ENCODE measurements at regions not wholly inside any gene's neighbourhood (a gene's known extent, or its start where the extent isn't known, plus 50 kb on each side); places are given as distances from the start of the nearest gene placed in this dataset.

DNA sequence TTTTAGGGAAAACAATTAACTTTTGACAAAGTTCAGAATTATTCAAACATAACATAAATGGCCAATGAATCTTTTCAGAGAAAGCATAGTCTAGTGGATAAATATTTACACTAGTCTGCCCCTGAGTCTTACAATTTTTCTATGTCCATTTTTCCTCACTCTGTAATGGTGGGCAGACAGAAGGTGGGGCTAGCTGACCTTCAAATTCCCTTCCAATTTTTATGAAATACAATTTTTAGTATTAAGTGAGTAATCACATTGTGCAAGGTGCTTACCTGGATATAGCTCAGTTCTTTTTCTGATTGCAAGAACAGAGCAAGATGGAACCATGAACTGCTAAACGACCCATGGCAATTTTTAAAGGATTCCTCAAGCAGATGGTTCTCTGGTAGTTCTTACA lies 441.7 kb upstream of the NR2F2 start:
- no peaks in the 10 kb centered on the region for H3K79me2 ChIP-seq (ENCODE audit: control insufficient read depth, insufficient read depth, low read length)
- no peaks in the 10 kb centered on the region for H3K27me3 ChIP-seq (ENCODE audit: control insufficient read depth, extremely low read depth, insufficient read depth, low read length)
- FAIRE-seq (no peak), DNase-seq (ENCODE audit: low read depth, low spot score) (no peak)
- dilution Hi-C loops (cut with MboI; ENCODE audit: extremely low pct_ligation_motif_present, low sequenced_read_pairs), result no loop called here
- H3K4me2 ChIP-seq (ENCODE audit: control insufficient read depth, extremely low read depth, insufficient read depth, low read depth, low read length), result no peak overlapping the region
- H3K4me3 ChIP-seq (ENCODE audit: control insufficient read depth in 2 of 3, extremely low read depth in 1 of 3, insufficient read depth in 2 of 3, low read depth in 1 of 3, low read length in 3 of 3), result no peak overlapping the region
- no peak overlapping the region for H3K9ac ChIP-seq (ENCODE audit: control insufficient read depth, extremely low read depth, insufficient read depth, low read length)
- no peak overlapping the region for H2AFZ ChIP-seq (ENCODE audit: control insufficient read depth, low read length)
- H3K9me3 ChIP-seq (ENCODE audit: control insufficient read depth, low read depth, low read length), result no peaks in the 10 kb centered on the region
- H3K4me1 ChIP-seq (ENCODE audit: control insufficient read depth, extremely low read depth, insufficient read depth, low read length), result no peaks in the 10 kb centered on the region
- no peaks in the 10 kb centered on the region for H3K36me3 ChIP-seq (ENCODE audit: control insufficient read depth in 2 of 2, extremely low read depth in 1 of 2, insufficient read depth in 2 of 2, low read length in 2 of 2)
- no peaks in the 10 kb centered on the region for H4K20me1 ChIP-seq (ENCODE audit: control insufficient read depth, extremely low read depth, insufficient read depth, low read length)
- H3K9me1 ChIP-seq (ENCODE audit: control insufficient read depth, extremely low read depth, insufficient read depth, low read length), result no peaks in the 10 kb centered on the region
- TF ChIP-seq, protein P1, sequence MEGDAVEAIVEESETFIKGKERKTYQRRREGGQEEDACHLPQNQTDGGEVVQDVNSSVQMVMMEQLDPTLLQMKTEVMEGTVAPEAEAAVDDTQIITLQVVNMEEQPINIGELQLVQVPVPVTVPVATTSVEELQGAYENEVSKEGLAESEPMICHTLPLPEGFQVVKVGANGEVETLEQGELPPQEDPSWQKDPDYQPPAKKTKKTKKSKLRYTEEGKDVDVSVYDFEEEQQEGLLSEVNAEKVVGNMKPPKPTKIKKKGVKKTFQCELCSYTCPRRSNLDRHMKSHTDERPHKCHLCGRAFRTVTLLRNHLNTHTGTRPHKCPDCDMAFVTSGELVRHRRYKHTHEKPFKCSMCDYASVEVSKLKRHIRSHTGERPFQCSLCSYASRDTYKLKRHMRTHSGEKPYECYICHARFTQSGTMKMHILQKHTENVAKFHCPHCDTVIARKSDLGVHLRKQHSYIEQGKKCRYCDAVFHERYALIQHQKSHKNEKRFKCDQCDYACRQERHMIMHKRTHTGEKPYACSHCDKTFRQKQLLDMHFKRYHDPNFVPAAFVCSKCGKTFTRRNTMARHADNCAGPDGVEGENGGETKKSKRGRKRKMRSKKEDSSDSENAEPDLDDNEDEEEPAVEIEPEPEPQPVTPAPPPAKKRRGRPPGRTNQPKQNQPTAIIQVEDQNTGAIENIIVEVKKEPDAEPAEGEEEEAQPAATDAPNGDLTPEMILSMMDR (optimal IDR thresholded peaks at IDR 0.05 in 1 of 3, IDR thresholded peaks at IDR 0.05 in 1 of 3, conservative IDR thresholded peaks at IDR 0.05 in 1 of 3; ENCODE audit: extremely low read depth in 1 of 3, insufficient read depth in 2 of 3, low read length in 3 of 3), result no peak
- TF ChIP-seq EZH2 (IDR thresholded peaks at IDR 0.05; ENCODE audit: low read length), result no peak
- H3K27ac ChIP-seq (ENCODE audit: control insufficient read depth, insufficient read depth, low read length), result no peak overlapping the region

DNA sequence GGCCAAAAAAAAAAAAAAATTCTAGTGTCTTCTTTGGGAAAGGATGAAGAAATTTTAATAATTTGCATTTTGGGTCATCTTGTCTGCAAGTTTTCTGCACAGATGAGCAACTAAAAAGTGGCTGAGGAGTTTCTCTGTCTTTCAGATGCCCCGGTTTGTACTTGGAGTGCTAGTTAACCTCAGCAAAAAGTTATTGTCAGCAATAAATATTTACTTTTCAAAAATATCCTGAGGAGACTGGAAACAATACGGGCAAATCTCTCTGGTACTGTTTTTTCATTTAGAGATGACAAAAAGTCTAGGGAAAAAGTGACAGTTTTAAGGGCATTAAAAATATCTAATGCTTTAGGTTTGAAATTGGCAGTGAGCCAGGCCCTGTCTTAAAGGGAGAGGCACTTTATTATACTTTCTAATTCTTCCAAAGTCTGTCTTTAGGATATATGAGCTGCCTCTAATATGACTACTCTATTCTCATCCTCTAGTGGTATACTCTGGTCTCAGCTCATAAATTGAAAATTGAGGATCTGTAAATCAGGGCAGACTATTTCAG lies 436.0 kb upstream of the NR2F2 start:
- H3K27me3 ChIP-seq (ENCODE audit: control insufficient read depth, extremely low read depth, insufficient read depth, low read length), result no peaks in the 10 kb centered on the region
- dilution Hi-C loops (cut with MboI; ENCODE audit: extremely low pct_ligation_motif_present, low sequenced_read_pairs), result no loop called here
- H3K27ac ChIP-seq (ENCODE audit: control insufficient read depth, insufficient read depth, low read length), result no peak overlapping the region
- TF ChIP-seq EZH2 (IDR thresholded peaks at IDR 0.05; ENCODE audit: low read length), result no peak
- TF ChIP-seq, protein P1 (optimal IDR thresholded peaks at IDR 0.05 in 1 of 3, IDR thresholded peaks at IDR 0.05 in 1 of 3, conservative IDR thresholded peaks at IDR 0.05 in 1 of 3; ENCODE audit: extremely low read depth in 1 of 3, insufficient read depth in 2 of 3, low read length in 3 of 3), result no peak
- H3K9ac ChIP-seq (ENCODE audit: control insufficient read depth, extremely low read depth, insufficient read depth, low read length), result no peak overlapping the region
- no peaks in the 10 kb centered on the region for H3K9me1 ChIP-seq (ENCODE audit: control insufficient read depth, extremely low read depth, insufficient read depth, low read length)
- H3K9me3 ChIP-seq (ENCODE audit: control insufficient read depth, low read depth, low read length), result no peaks in the 10 kb centered on the region
- H4K20me1 ChIP-seq (ENCODE audit: control insufficient read depth, extremely low read depth, insufficient read depth, low read length), result no peaks in the 10 kb centered on the region
- DNase-seq (ENCODE audit: low read depth, low spot score) (no peak), FAIRE-seq (no peak)
- no peak overlapping the region for H3K4me2 ChIP-seq (ENCODE audit: control insufficient read depth, extremely low read depth, insufficient read depth, low read depth, low read length)
- no peaks in the 10 kb centered on the region for H3K4me1 ChIP-seq (ENCODE audit: control insufficient read depth, extremely low read depth, insufficient read depth, low read length)
- H2AFZ ChIP-seq (ENCODE audit: control insufficient read depth, low read length), result no peak overlapping the region
- no peak overlapping the region for H3K4me3 ChIP-seq (ENCODE audit: control insufficient read depth in 2 of 3, extremely low read depth in 1 of 3, insufficient read depth in 2 of 3, low read depth in 1 of 3, low read length in 3 of 3)
- no peaks in the 10 kb centered on the region for H3K36me3 ChIP-seq (ENCODE audit: control insufficient read depth in 2 of 2, extremely low read depth in 1 of 2, insufficient read depth in 2 of 2, low read length in 2 of 2)
- no peaks in the 10 kb centered on the region for H3K79me2 ChIP-seq (ENCODE audit: control insufficient read depth, insufficient read depth, low read length)

All from keratinocyte (primary cell).